Endothelial cell of umbilical vein (primary cell): ENCODE measurements at regions not wholly inside any gene's neighbourhood (a gene's known extent, or its start where the extent isn't known, plus 50 kb on each side); places are given as distances from the start of the nearest gene placed in this dataset.

Experiments used
- BruUV-seq: library from RNA; stranded (reverse); fragments of 400-500 nt; replicated peaks from 2 replicates; lab custom pipeline; 2021; lab: Mats Ljungman, UMichigan
- CTCF ChIA-PET: fragments of 300-600, 350-600 bp; sonication (Branson Sonifier 250); formaldehyde crosslinking; loops from one replicate; lab custom pipeline; 2021; ENCODE audit warnings: antibody characterized with exemption, inconsistent platforms; lab: Charles Lee
- POLR2A ChIA-PET: fragments of 300-600, 350-600 bp; sonication (Branson Sonifier 250); formaldehyde crosslinking; loops from one replicate; lab custom pipeline; 2021; ENCODE audit warnings: antibody characterized with exemption, inconsistent platforms; lab: Charles Lee
- DNase-seq: peaks from one replicate; pipeline ENCODE4 v3.0.0-alpha.2; 2011; ENCODE audit warnings: low read depth, low spot score
- FAIRE-seq: peaks from 2 replicates; lab custom pipeline; 2011; peaks lifted over from hg19 to GRCh38; lab: Jason Lieb, UNC
- H2AFZ ChIP-seq: 2 replicates; pipeline ENCODE4 v1.6.0; 2012; ENCODE audit warnings: low read depth, low read length, control low read depth, inconsistent platforms
- H3K27ac ChIP-seq: 2 replicates; pipeline ENCODE4 v1.5.1; 2011; ENCODE audit warnings: low read depth, mild to moderate bottlenecking, control low read depth, low read length, moderate library complexity; ENCODE audit not compliant: insufficient read depth
- H3K27me3 ChIP-seq, 2 experiments: 2 replicates each; pipeline versions ENCODE4 v1.6.0 to v1.6.1; 2011; ENCODE audit warnings: low read length in 2 of 2, mixed read lengths in 1 of 2; ENCODE audit not compliant: control insufficient read depth in 2 of 2, insufficient read depth in 2 of 2
- H3K36me3 ChIP-seq, 2 experiments: 2 replicates in 1 of 2; 3 replicates in 1 of 2; pipeline ENCODE4 v1.5.1; 2011; ENCODE audit warnings: low read length in 2 of 2, mild to moderate bottlenecking in 1 of 2, moderate library complexity in 1 of 2; ENCODE audit not compliant: control insufficient read depth in 2 of 2, insufficient read depth in 2 of 2; ENCODE audit errors: extremely low read depth in 1 of 2
- H3K4me1 ChIP-seq: 3 replicates; pipeline ENCODE4 v1.5.1; 2011; ENCODE audit warnings: mild to moderate bottlenecking, low read length; ENCODE audit not compliant: control insufficient read depth, insufficient read depth; ENCODE audit errors: extremely low read depth
- H3K4me2 ChIP-seq: 2 replicates; pipeline ENCODE4 v1.6.1; 2011; ENCODE audit warnings: low read length, control low read depth, mixed read lengths; ENCODE audit not compliant: insufficient read depth
- H3K4me3 ChIP-seq, 3 experiments: fragments of 200-600 bp in 1 of 3; sonication (generic), shearing (Covaris generic) in 1 of 3; replicated peaks in 1 of 3; 2 replicates each; pipeline ENCODE4 v1.5.1; 2011 to 2016; ENCODE audit warnings: control low read depth in 3 of 3, low read length in 3 of 3, mild to moderate bottlenecking in 2 of 3, inconsistent platforms in 1 of 3, low read depth in 1 of 3, moderate library complexity in 1 of 3; ENCODE audit not compliant: insufficient read depth in 1 of 3
- H3K79me2 ChIP-seq: 2 replicates; pipeline ENCODE4 v1.6.0; 2012; ENCODE audit warnings: low read length, inconsistent platforms; ENCODE audit not compliant: control insufficient read depth, insufficient read depth
- H3K9ac ChIP-seq: replicated peaks from 2 replicates; pipeline ENCODE3; 2011; ENCODE audit warnings: low read length, control low read depth; ENCODE audit not compliant: insufficient read depth; ENCODE audit errors: extremely low read depth
- H3K9me1 ChIP-seq: replicated peaks from 3 replicates; pipeline ENCODE4 v1.6.0; 2011; ENCODE audit warnings: mild to moderate bottlenecking, low read length; ENCODE audit not compliant: control insufficient read depth, insufficient read depth; ENCODE audit errors: extremely low read depth
- H3K9me3 ChIP-seq: replicated peaks from 2 replicates; pipeline ENCODE4 v1.5.1; 2012; ENCODE audit warnings: low read length, inconsistent platforms; ENCODE audit not compliant: control insufficient read depth, insufficient read depth
- H4K20me1 ChIP-seq: replicated peaks from 2 replicates; pipeline ENCODE3; 2011; ENCODE audit warnings: mild to moderate bottlenecking, low read length; ENCODE audit not compliant: control insufficient read depth, insufficient read depth; ENCODE audit errors: extremely low read depth
- CTCF ChIP-seq, 2 donors: IDR thresholded peaks; 1 replicate in 1 of 2; 2 replicates in 1 of 2; pipeline ENCODE4 v1.5.1; 2011; ENCODE audit warnings: low read length in 2 of 2, mild to moderate bottlenecking in 2 of 2, moderate library complexity in 2 of 2, control low read depth in 1 of 2, inconsistent platforms in 1 of 2, low read depth in 1 of 2; ENCODE audit not compliant: insufficient read depth in 1 of 2; ENCODE audit errors: extremely low read depth in 1 of 2
- FOS ChIP-seq: IDR thresholded peaks from 2 replicates; pipeline ENCODE4 v1.6.1; 2011; ENCODE audit warnings: mild to moderate bottlenecking, low read length, moderate library complexity, borderline replicate concordance; ENCODE audit not compliant: insufficient read depth
- POLR2AphosphoS5 ChIP-seq: IDR thresholded peaks from 2 replicates; pipeline ENCODE4 v1.6.1; 2012; ENCODE audit warnings: low read depth, mild to moderate bottlenecking, control low read depth, low read length, moderate library complexity; ENCODE audit not compliant: insufficient read depth
- dilution Hi-C: fragments of 300-500 bp; cut with MboI; formaldehyde crosslinking; loops from one replicate; pipeline ENCODE4 v1.15.0; 2019; ENCODE audit warnings: low sequenced_read_pairs; ENCODE audit not compliant: extremely low pct_ligation_motif_present
- intact Hi-C: fragments of 100-400 bp; cut with micrococcal nuclease; formaldehyde crosslinking; loops from one replicate; pipeline ENCODE4 v1.10.0; 2022

- TF ChIP-seq FOS (no peak), CTCF (IDR thresholded peaks at IDR 0.05; ENCODE audit: extremely low read depth in 1 of 2, insufficient read depth in 1 of 2, low read depth in 1 of 2, low read length in 2 of 2) (peak; percentile 82 to 89)
- H3K9me1 ChIP-seq: no peaks in the 10 kb centered on the region
- H3K36me3 ChIP-seq: no peaks in the 10 kb centered on the region
- peak; percentile 88 for FAIRE-seq
- H3K4me1 ChIP-seq: no peaks in the 10 kb centered on the region
- no peaks in the 10 kb centered on the region for H4K20me1 ChIP-seq
- no peak overlapping the region for H2AFZ ChIP-seq
- peak; percentile 57 for DNase-seq
- no peaks in the 10 kb centered on the region for H3K9me3 ChIP-seq
- intact Hi-C loops: loop anchor here (1.0 to 10.0 kb wide), 4 partner anchors 356 to 780 kb away; no protein-coding TSS in a partner anchor
- peaks cover 10 to 28% of the 10 kb centered on the region in 2 experiments for H3K27me3 ChIP-seq
- H3K4me3 ChIP-seq: no peak overlapping the region
- no peak overlapping the region for H3K27ac ChIP-seq
- no TSS peak for BruUV-seq
- ChIA-PET POLR2A (no interaction called here), CTCF (interaction anchor here (0.7 to 5.4 kb wide), 14 partner anchors 9 to 822 kb away, joined by 3 to 79 read pairs (median 4); partner anchors contain the start of genes GDNF and NUP155)
- dilution Hi-C loops: no loop called here
- H3K9ac ChIP-seq: no peak overlapping the region
- no peaks in the 10 kb centered on the region for H3K79me2 ChIP-seq
- no peak overlapping the region for H3K4me2 ChIP-seq
Measured at GRCh38 chr5:38193015-38193581, 65.3 kb upstream of the EGFLAM start.

GRCh38 chr5:38191693-38192092 lies 66.7 kb upstream of the EGFLAM start:
- ChIA-PET POLR2A (no interaction called here), CTCF (interaction anchor here (0.8 to 5.4 kb wide), 10 partner anchors 10 to 1452 kb away, joined by 3 to 79 read pairs (median 4); partner anchors contain the start of genes GDNF and NUP155)
- Histone ChIP-seq H3K4me3 (no peak overlapping the region), H2AFZ (no peak overlapping the region), H3K27me3 (peaks cover 13 to 36% of the 10 kb centered on the region in 2 experiments), H3K4me1 (no peaks in the 10 kb centered on the region), H3K36me3 (no peaks in the 10 kb centered on the region), H3K9me3 (no peaks in the 10 kb centered on the region), H3K79me2 (no peaks in the 10 kb centered on the region), H3K4me2 (no peak overlapping the region), H3K27ac (no peak overlapping the region), H3K9me1 (no peaks in the 10 kb centered on the region), H4K20me1 (no peaks in the 10 kb centered on the region), H3K9ac (no peak overlapping the region)
- dilution Hi-C loops: no loop called here
- no peak for FAIRE-seq
- TF ChIP-seq POLR2AphosphoS5: no peak
- TF ChIP-seq FOS: no peak
- BruUV-seq: no TSS peak
- intact Hi-C loops: loop anchor here (10.0 kb wide), 2 partner anchors 417 to 597 kb away; no protein-coding TSS in a partner anchor
- no peak for DNase-seq
